ENCODE measurements at regions not wholly inside any gene's neighbourhood (a gene's known extent, or its start where the extent isn't known, plus 50 kb on each side); places are given as distances from the start of the nearest gene placed in this dataset.

DNA sequence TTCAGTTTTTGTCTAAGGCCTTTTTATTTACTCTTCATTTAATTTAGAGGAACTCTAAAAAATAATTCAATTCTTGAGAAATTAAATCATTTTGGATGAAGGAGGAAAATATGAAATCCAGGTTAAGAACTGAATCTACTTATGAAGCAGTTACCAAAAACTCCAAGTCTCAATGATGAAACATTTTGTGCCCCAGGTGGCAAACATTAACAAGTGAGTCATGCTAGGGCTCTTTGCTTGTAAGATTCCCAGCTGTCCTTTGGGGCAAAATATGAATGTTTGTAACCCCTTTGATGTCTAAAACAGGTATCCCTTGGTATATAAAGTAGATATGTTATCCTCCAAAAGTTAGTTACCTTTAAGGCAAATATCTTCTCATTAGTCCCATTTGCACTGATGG, 202.4 kb downstream of the NEDD1 start:
- RAD21 ChIA-PET (ENCODE audit: low non-redundant PET in 1 of 2, low total read pairs in 2 of 2, uncharacterized antibody in 2 of 2, unreplicated experiment in 2 of 2): no interaction called here
- intact Hi-C loops (cut with micrococcal nuclease): no loop called here
- Histone ChIP-seq H3K4me1 (ENCODE audit: control insufficient read depth in 1 of 2, insufficient read depth in 2 of 2, low read length in 2 of 2) (no peaks in the 10 kb centered on the region), H2AFZ (ENCODE audit: low read depth, low read length, poor library complexity, severe bottlenecking) (no peak overlapping the region), H3K9me3 (ENCODE audit: control insufficient read depth in 1 of 2, insufficient read depth in 1 of 2, low read depth in 1 of 2, low read length in 2 of 2) (no peaks in the 10 kb centered on the region), H3K36me3 (ENCODE audit: control insufficient read depth in 1 of 2, insufficient read depth in 2 of 2, low read length in 2 of 2) (no peaks in the 10 kb centered on the region), H4K20me1 (ENCODE audit: insufficient read depth) (no peaks in the 10 kb centered on the region), H3K9ac (ENCODE audit: low read length) (no peak overlapping the region), H3K27me3 (ENCODE audit: insufficient read depth, low read length) (0 out of 2 replicates have a peak, but pooled peaks cover 4% of the 10 kb centered on the region), H3K27ac (ENCODE audit: low read depth, low read length) (no peak overlapping the region), H3K79me2 (ENCODE audit: insufficient read depth, low read length) (no peaks in the 10 kb centered on the region), H3K4me3 (replicated peaks in 1 of 2; ENCODE audit: low read depth in 1 of 2, low read length in 2 of 2) (no peak overlapping the region), H3K4me2 (ENCODE audit: low read length) (no peak overlapping the region), H3K9me2 (ENCODE audit: insufficient read depth) (no peaks in the 10 kb centered on the region)
- TF ChIP-seq EGR1 (IDR thresholded peaks at IDR 0.05; ENCODE audit: low read depth): no peak
- TF ChIP-seq, protein P1, sequence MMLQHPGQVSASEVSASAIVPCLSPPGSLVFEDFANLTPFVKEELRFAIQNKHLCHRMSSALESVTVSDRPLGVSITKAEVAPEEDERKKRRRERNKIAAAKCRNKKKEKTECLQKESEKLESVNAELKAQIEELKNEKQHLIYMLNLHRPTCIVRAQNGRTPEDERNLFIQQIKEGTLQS (IDR thresholded peaks at IDR 0.05): no peak
- TF ChIP-seq, protein P2, sequence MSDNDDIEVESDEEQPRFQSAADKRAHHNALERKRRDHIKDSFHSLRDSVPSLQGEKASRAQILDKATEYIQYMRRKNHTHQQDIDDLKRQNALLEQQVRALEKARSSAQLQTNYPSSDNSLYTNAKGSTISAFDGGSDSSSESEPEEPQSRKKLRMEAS (IDR thresholded peaks at IDR 0.05): no peak
- no peak for TF ChIP-seq SRF (IDR thresholded peaks at IDR 0.05; ENCODE audit: low read depth)
- TF ChIP-seq POLR2A (IDR thresholded peaks at IDR 0.05; ENCODE audit: borderline replicate concordance, extremely low read depth, insufficient read depth, insufficient read length): no peak
- no peak for TF ChIP-seq JUND (IDR thresholded peaks at IDR 0.05)
- TF ChIP-seq TCF7L2 (IDR thresholded peaks at IDR 0.05; ENCODE audit: borderline replicate concordance, extremely low read depth, insufficient read depth, insufficient read length): no peak
- no peak for TF ChIP-seq CBX3 (IDR thresholded peaks at IDR 0.05; ENCODE audit: low read depth)
- no peak for TF ChIP-seq EZH2 (IDR thresholded peaks at IDR 0.05)
- no peak for TF ChIP-seq SP1 (IDR thresholded peaks at IDR 0.05; ENCODE audit: low read depth)
- TF ChIP-seq ELF1 (IDR thresholded peaks at IDR 0.05; ENCODE audit: borderline replicate concordance, low read depth): no peak
- no peak for DNase-seq (ENCODE audit: low read depth, low spot score)
- CTCF ChIA-PET: no interaction called here
- no peak for ATAC-seq
- POLR2A ChIA-PET: no interaction called here
- BruUV-seq (replicated peaks): no TSS peak

DNA sequence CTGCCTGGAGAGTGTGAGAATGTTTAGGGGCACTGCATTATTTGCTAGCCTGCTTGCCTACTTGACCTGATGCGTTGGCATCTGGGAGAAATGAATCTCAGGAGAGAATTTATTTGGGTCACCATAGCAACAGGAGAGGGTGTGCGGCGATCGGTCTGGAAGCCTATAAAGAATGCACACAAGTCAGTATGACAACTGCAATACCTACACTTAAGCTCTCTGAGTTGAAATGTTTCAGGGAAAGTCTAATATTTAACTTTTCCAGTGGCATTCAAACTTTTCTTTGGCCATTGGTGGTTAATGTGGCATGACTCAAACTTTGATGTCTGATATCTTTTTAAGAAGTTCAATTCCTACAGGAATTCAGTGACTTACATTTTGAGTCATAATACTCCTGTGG, 205.1 kb downstream of the NEDD1 start:
- POLR2A ChIA-PET: no interaction called here
- Histone ChIP-seq H3K4me2 (ENCODE audit: low read length) (no peak overlapping the region), H3K27ac (ENCODE audit: low read depth, low read length) (no peak overlapping the region), H2AFZ (ENCODE audit: low read depth, low read length, poor library complexity, severe bottlenecking) (no peak overlapping the region), H3K79me2 (ENCODE audit: insufficient read depth, low read length) (no peaks in the 10 kb centered on the region), H3K27me3 (ENCODE audit: insufficient read depth, low read length) (0 out of 2 replicates have a peak, but pooled peaks cover 8% of the 10 kb centered on the region), H3K36me3 (ENCODE audit: control insufficient read depth in 1 of 2, insufficient read depth in 2 of 2, low read length in 2 of 2) (no peaks in the 10 kb centered on the region), H3K9ac (ENCODE audit: low read length) (no peak overlapping the region), H4K20me1 (ENCODE audit: insufficient read depth) (no peaks in the 10 kb centered on the region), H3K4me3 (replicated peaks in 1 of 2; ENCODE audit: low read depth in 1 of 2, low read length in 2 of 2) (no peak overlapping the region), H3K9me3 (ENCODE audit: control insufficient read depth in 1 of 2, insufficient read depth in 1 of 2, low read depth in 1 of 2, low read length in 2 of 2) (no peaks in the 10 kb centered on the region), H3K4me1 (ENCODE audit: control insufficient read depth in 1 of 2, insufficient read depth in 2 of 2, low read length in 2 of 2) (no peaks in the 10 kb centered on the region), H3K9me2 (ENCODE audit: insufficient read depth) (no peaks in the 10 kb centered on the region)
- no TSS peak for BruUV-seq (replicated peaks)
- CTCF ChIA-PET: no interaction called here
- ATAC-seq (no peak), DNase-seq (ENCODE audit: low read depth, low spot score) (no peak)
- intact Hi-C loops (cut with micrococcal nuclease): no loop called here
- RAD21 ChIA-PET (ENCODE audit: low non-redundant PET in 1 of 2, low total read pairs in 2 of 2, uncharacterized antibody in 2 of 2, unreplicated experiment in 2 of 2): no interaction called here
- no peak for TF ChIP-seq POLR2A (IDR thresholded peaks at IDR 0.05; ENCODE audit: borderline replicate concordance, extremely low read depth, insufficient read depth, insufficient read length)
- no peak for TF ChIP-seq EZH2phosphoT487 (IDR thresholded peaks at IDR 0.05; ENCODE audit: borderline replicate concordance)
- TF ChIP-seq, protein P3, sequence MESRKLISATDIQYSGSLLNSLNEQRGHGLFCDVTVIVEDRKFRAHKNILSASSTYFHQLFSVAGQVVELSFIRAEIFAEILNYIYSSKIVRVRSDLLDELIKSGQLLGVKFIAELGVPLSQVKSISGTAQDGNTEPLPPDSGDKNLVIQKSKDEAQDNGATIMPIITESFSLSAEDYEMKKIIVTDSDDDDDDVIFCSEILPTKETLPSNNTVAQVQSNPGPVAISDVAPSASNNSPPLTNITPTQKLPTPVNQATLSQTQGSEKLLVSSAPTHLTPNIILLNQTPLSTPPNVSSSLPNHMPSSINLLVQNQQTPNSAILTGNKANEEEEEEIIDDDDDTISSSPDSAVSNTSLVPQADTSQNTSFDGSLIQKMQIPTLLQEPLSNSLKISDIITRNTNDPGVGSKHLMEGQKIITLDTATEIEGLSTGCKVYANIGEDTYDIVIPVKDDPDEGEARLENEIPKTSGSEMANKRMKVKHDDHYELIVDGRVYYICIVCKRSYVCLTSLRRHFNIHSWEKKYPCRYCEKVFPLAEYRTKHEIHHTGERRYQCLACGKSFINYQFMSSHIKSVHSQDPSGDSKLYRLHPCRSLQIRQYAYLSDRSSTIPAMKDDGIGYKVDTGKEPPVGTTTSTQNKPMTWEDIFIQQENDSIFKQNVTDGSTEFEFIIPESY (IDR thresholded peaks at IDR 0.05; ENCODE audit: extremely low read depth, insufficient replicate concordance, low read length): no peak
- no peak for TF ChIP-seq RAD21 (IDR thresholded peaks at IDR 0.05; ENCODE audit: low read depth)
- TF ChIP-seq ZFX (IDR thresholded peaks at IDR 0.05): no peak
- TF ChIP-seq CBX3 (IDR thresholded peaks at IDR 0.05; ENCODE audit: low read depth): no peak
- TF ChIP-seq, protein P2 (IDR thresholded peaks at IDR 0.05): no peak
- TF ChIP-seq, protein P4, sequence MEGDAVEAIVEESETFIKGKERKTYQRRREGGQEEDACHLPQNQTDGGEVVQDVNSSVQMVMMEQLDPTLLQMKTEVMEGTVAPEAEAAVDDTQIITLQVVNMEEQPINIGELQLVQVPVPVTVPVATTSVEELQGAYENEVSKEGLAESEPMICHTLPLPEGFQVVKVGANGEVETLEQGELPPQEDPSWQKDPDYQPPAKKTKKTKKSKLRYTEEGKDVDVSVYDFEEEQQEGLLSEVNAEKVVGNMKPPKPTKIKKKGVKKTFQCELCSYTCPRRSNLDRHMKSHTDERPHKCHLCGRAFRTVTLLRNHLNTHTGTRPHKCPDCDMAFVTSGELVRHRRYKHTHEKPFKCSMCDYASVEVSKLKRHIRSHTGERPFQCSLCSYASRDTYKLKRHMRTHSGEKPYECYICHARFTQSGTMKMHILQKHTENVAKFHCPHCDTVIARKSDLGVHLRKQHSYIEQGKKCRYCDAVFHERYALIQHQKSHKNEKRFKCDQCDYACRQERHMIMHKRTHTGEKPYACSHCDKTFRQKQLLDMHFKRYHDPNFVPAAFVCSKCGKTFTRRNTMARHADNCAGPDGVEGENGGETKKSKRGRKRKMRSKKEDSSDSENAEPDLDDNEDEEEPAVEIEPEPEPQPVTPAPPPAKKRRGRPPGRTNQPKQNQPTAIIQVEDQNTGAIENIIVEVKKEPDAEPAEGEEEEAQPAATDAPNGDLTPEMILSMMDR (IDR thresholded peaks at IDR 0.05 in 2 of 3, conservative IDR thresholded peaks at IDR 0.05 in 1 of 3; ENCODE audit: borderline replicate concordance in 1 of 3, insufficient read depth in 1 of 3, low read depth in 2 of 3, low read length in 2 of 3): no peak
- TF ChIP-seq EZH2 (IDR thresholded peaks at IDR 0.05): no peak
- no peak for TF ChIP-seq JUND (IDR thresholded peaks at IDR 0.05)
- TF ChIP-seq, protein P1 (IDR thresholded peaks at IDR 0.05): no peak
- TF ChIP-seq TCF7L2 (IDR thresholded peaks at IDR 0.05; ENCODE audit: borderline replicate concordance, extremely low read depth, insufficient read depth, insufficient read length): no peak
- no peak for TF ChIP-seq SIN3A (IDR thresholded peaks at IDR 0.05; ENCODE audit: low read depth)

All from HCT116 (cell line).